Activated naive CD8-positive, alpha-beta T cell treated with anti-CD3 and anti-CD28 coated beads, Interleukin-2, amount 10 ng/mL, durations not matched to agents 7 days and 5 days (primary cell): ENCODE measurements at regions not wholly inside any gene's neighbourhood (a gene's known extent, or its start where the extent isn't known, plus 50 kb on each side); places are given as distances from the start of the nearest gene placed in this dataset.

ENCODE experiments used
- ATAC-seq: fragments of 150-1000 bp; cut with Tn5 transposase; one replicate; pipeline ENCODE4 v1.10.0; 2021; ENCODE audit warnings: low read depth, moderate library complexity
- POLR2A ChIA-PET: fragments of 350-600 bp; sonication (Branson Sonifier 250); formaldehyde crosslinking; loops from one replicate; lab custom pipeline; 2021; ENCODE audit warnings: antibody characterized with exemption; lab: Charles Lee
- DNase-seq: peaks from one replicate; pipeline ENCODE4 v3.0.0; 2021
- H3K27ac Mint-ChIP-seq: one replicate; pipeline ENCODE4 v1.8.0; 2022; ENCODE audit warnings: mild to moderate bottlenecking, mixed read lengths
- H3K27me3 Mint-ChIP-seq: one replicate; pipeline ENCODE4 v1.8.0; 2022; ENCODE audit warnings: mild to moderate bottlenecking, moderate library complexity, mixed read lengths
- H3K36me3 Mint-ChIP-seq: one replicate; pipeline ENCODE4 v1.8.0; 2021; ENCODE audit warnings: mild to moderate bottlenecking, mixed read lengths
- H3K4me1 Mint-ChIP-seq: one replicate; pipeline ENCODE4 v1.8.0; 2021; ENCODE audit warnings: mixed read lengths
- H3K4me3 Mint-ChIP-seq: one replicate; pipeline ENCODE4 v1.8.0; 2022; ENCODE audit warnings: mild to moderate bottlenecking, moderate library complexity, mixed read lengths
- H3K9me3 Mint-ChIP-seq: one replicate; pipeline ENCODE4 v1.8.0; 2021; ENCODE audit warnings: mixed read lengths

- no peaks in the 10 kb centered on the region for H3K4me1 Mint-ChIP-seq
- no peaks in the 10 kb centered on the region for H3K36me3 Mint-ChIP-seq
- POLR2A ChIA-PET, result no interaction called here
These were observed 251.6 kb downstream of the IRX2 start for GRCh38 chr5:2499917-2500316.

GRCh38 chr5:2496891-2497290 lies 254.6 kb downstream of the IRX2 start:
- no peaks in the 10 kb centered on the region for H3K36me3 Mint-ChIP-seq
- peaks cover 2% of the 10 kb centered on the region for H3K9me3 Mint-ChIP-seq
- DNase-seq (no peak), ATAC-seq (no peak)
- H3K27me3 Mint-ChIP-seq, result no peaks in the 10 kb centered on the region
- POLR2A ChIA-PET, result no interaction called here
- H3K4me3 Mint-ChIP-seq, result no peak overlapping the region
- H3K27ac Mint-ChIP-seq, result no peak overlapping the region
- H3K4me1 Mint-ChIP-seq, result no peaks in the 10 kb centered on the region

More at GRCh38 chr5:2499917-2500316, 251.6 kb downstream of the IRX2 start:
- Mint-ChIP-seq H3K9me3 (peaks cover 2% of the 10 kb centered on the region), H3K4me3 (no peak overlapping the region), H3K27me3 (no peaks in the 10 kb centered on the region), H3K27ac (no peak overlapping the region)
- no peak for DNase-seq
- no peak for ATAC-seq

- ATAC-seq (no peak), DNase-seq (no peak)
- Mint-ChIP-seq H3K27me3 (no peaks in the 10 kb centered on the region), H3K36me3 (no peaks in the 10 kb centered on the region), H3K4me3 (no peak overlapping the region), H3K4me1 (no peaks in the 10 kb centered on the region), H3K27ac (no peak overlapping the region), H3K9me3 (peaks cover 2% of the 10 kb centered on the region)
- POLR2A ChIA-PET, result no interaction called here
These were observed 255.4 kb downstream of the IRX2 start for GRCh38 chr5:2496126-2496525.

GRCh38 chr5:2493356-2493755 lies 258.1 kb downstream of the IRX2 start:
- H3K4me3 Mint-ChIP-seq, result no peak overlapping the region
- ATAC-seq (no peak), DNase-seq (no peak)
- H3K4me1 Mint-ChIP-seq, result no peaks in the 10 kb centered on the region
- no peak overlapping the region for H3K27ac Mint-ChIP-seq
- H3K36me3 Mint-ChIP-seq, result no peaks in the 10 kb centered on the region
- POLR2A ChIA-PET, result no interaction called here
- H3K9me3 Mint-ChIP-seq, result peaks cover 2% of the 10 kb centered on the region
- H3K27me3 Mint-ChIP-seq, result no peaks in the 10 kb centered on the region

- ATAC-seq, result no peak
- no peaks in the 10 kb centered on the region for H3K27me3 Mint-ChIP-seq
- no peak overlapping the region for H3K27ac Mint-ChIP-seq
- no peak overlapping the region for H3K4me3 Mint-ChIP-seq
- H3K36me3 Mint-ChIP-seq, result no peaks in the 10 kb centered on the region
- POLR2A ChIA-PET, result no interaction called here
- no peaks in the 10 kb centered on the region for H3K4me1 Mint-ChIP-seq
- H3K9me3 Mint-ChIP-seq, result peaks cover 2% of the 10 kb centered on the region
- DNase-seq, result no peak
These were observed 259.0 kb downstream of the IRX2 start for GRCh38 chr5:2492476-2492875.

- H3K36me3 Mint-ChIP-seq, result no peaks in the 10 kb centered on the region
- no peak overlapping the region for H3K4me3 Mint-ChIP-seq
- POLR2A ChIA-PET, result no interaction called here
- H3K4me1 Mint-ChIP-seq, result no peaks in the 10 kb centered on the region
- ATAC-seq (no peak), DNase-seq (no peak)
- H3K9me3 Mint-ChIP-seq, result peaks cover 5% of the 10 kb centered on the region
- no peak overlapping the region for H3K27ac Mint-ChIP-seq
- H3K27me3 Mint-ChIP-seq, result no peaks in the 10 kb centered on the region
These were observed 259.6 kb downstream of the IRX2 start for GRCh38 chr5:2491846-2492245.

- no peak overlapping the region for H3K4me3 Mint-ChIP-seq
- POLR2A ChIA-PET, result no interaction called here
- no peaks in the 10 kb centered on the region for H3K36me3 Mint-ChIP-seq
- no peaks in the 10 kb centered on the region for H3K4me1 Mint-ChIP-seq
- DNase-seq (no peak), ATAC-seq (no peak)
- no peak overlapping the region for H3K27ac Mint-ChIP-seq
- no peaks in the 10 kb centered on the region for H3K27me3 Mint-ChIP-seq
- H3K9me3 Mint-ChIP-seq, result peaks cover 7% of the 10 kb centered on the region
These were observed 262.2 kb downstream of the IRX2 start for GRCh38 chr5:2489306-2489705.

GRCh38 chr5:2488593-2488992 lies 262.9 kb downstream of the IRX2 start:
- no peak overlapping the region for H3K27ac Mint-ChIP-seq
- DNase-seq, result no peak
- ATAC-seq, result no peak
- POLR2A ChIA-PET, result no interaction called here
- H3K9me3 Mint-ChIP-seq, result peaks cover 7% of the 10 kb centered on the region
- H3K27me3 Mint-ChIP-seq, result no peaks in the 10 kb centered on the region
- H3K4me1 Mint-ChIP-seq, result no peaks in the 10 kb centered on the region
- H3K36me3 Mint-ChIP-seq, result no peaks in the 10 kb centered on the region
- no peak overlapping the region for H3K4me3 Mint-ChIP-seq

GRCh38 chr5:2487152-2487763 lies 264.2 kb downstream of the IRX2 start:
- Mint-ChIP-seq H3K27me3 (no peaks in the 10 kb centered on the region), H3K36me3 (no peaks in the 10 kb centered on the region), H3K4me3 (no peak overlapping the region), H3K4me1 (no peaks in the 10 kb centered on the region), H3K9me3 (peaks cover 7% of the 10 kb centered on the region), H3K27ac (no peak overlapping the region)
- DNase-seq (no peak), ATAC-seq (no peak)
- POLR2A ChIA-PET, result no interaction called here

GRCh38 chr5:2486373-2486772 lies 265.1 kb downstream of the IRX2 start:
- no peaks in the 10 kb centered on the region for H3K4me1 Mint-ChIP-seq
- no peak for DNase-seq
- H3K27ac Mint-ChIP-seq, result no peak overlapping the region
- H3K27me3 Mint-ChIP-seq, result no peaks in the 10 kb centered on the region
- no peak for ATAC-seq
- no peaks in the 10 kb centered on the region for H3K36me3 Mint-ChIP-seq
- no peak overlapping the region for H3K4me3 Mint-ChIP-seq
- POLR2A ChIA-PET, result no interaction called here
- peaks cover 6% of the 10 kb centered on the region for H3K9me3 Mint-ChIP-seq

- Mint-ChIP-seq H3K9me3 (peaks cover 12% of the 10 kb centered on the region), H3K27me3 (no peaks in the 10 kb centered on the region), H3K27ac (no peak overlapping the region), H3K36me3 (no peaks in the 10 kb centered on the region), H3K4me1 (no peaks in the 10 kb centered on the region), H3K4me3 (no peak overlapping the region)
- POLR2A ChIA-PET, result no interaction called here
- no peak for DNase-seq
- no peak for ATAC-seq
These were observed 268.7 kb downstream of the IRX2 start for GRCh38 chr5:2482778-2483177.

GRCh38 chr5:2480871-2481270 lies 270.6 kb downstream of the IRX2 start:
- H3K4me3 Mint-ChIP-seq, result no peak overlapping the region
- H3K27ac Mint-ChIP-seq, result no peak overlapping the region
- peaks cover 8% of the 10 kb centered on the region for H3K9me3 Mint-ChIP-seq
- POLR2A ChIA-PET, result no interaction called here
- H3K4me1 Mint-ChIP-seq, result no peaks in the 10 kb centered on the region
- no peaks in the 10 kb centered on the region for H3K36me3 Mint-ChIP-seq
- ATAC-seq (no peak), DNase-seq (no peak)
- no peaks in the 10 kb centered on the region for H3K27me3 Mint-ChIP-seq

- no peak overlapping the region for H3K4me3 Mint-ChIP-seq
- DNase-seq, result no peak
- no peaks in the 10 kb centered on the region for H3K27me3 Mint-ChIP-seq
- H3K27ac Mint-ChIP-seq, result no peak overlapping the region
- H3K9me3 Mint-ChIP-seq, result peaks cover 5% of the 10 kb centered on the region
- H3K36me3 Mint-ChIP-seq, result no peaks in the 10 kb centered on the region
- H3K4me1 Mint-ChIP-seq, result no peaks in the 10 kb centered on the region
- ATAC-seq, result no peak
- POLR2A ChIA-PET, result no interaction called here
These were observed 275.6 kb downstream of the IRX2 start for GRCh38 chr5:2475902-2476301.

- DNase-seq (no peak), ATAC-seq (no peak)
- no peaks in the 10 kb centered on the region for H3K4me1 Mint-ChIP-seq
- H3K27ac Mint-ChIP-seq, result no peak overlapping the region
- no peaks in the 10 kb centered on the region for H3K36me3 Mint-ChIP-seq
- H3K9me3 Mint-ChIP-seq, result no peaks in the 10 kb centered on the region
- no peak overlapping the region for H3K4me3 Mint-ChIP-seq
- H3K27me3 Mint-ChIP-seq, result no peaks in the 10 kb centered on the region
- POLR2A ChIA-PET, result no interaction called here
These were observed 278.8 kb downstream of the IRX2 start for GRCh38 chr5:2472670-2473069.
